ENCODE measurements at regions not wholly inside any gene's neighbourhood (a gene's known extent, or its start where the extent isn't known, plus 50 kb on each side); places are given as distances from the start of the nearest gene placed in this dataset.

GRCh38 chr13:61052175-61052574 is 363.5 kb downstream of the PCDH20 start:
- Histone ChIP-seq H3K36me3 (ENCODE audit: control insufficient read depth in 2 of 3, insufficient read depth in 3 of 3, low read length in 3 of 3) (no peaks in the 10 kb centered on the region), H3K27ac (ENCODE audit: low read depth in 2 of 2, low read length in 2 of 2) (no peak overlapping the region), H3K9me3 (ENCODE audit: control insufficient read depth in 2 of 3, insufficient read depth in 1 of 3, low read length in 3 of 3) (no peaks in the 10 kb centered on the region), H3K4me3 (ENCODE audit: low read length in 3 of 3) (no peak overlapping the region), H3K9ac (ENCODE audit: low read length in 3 of 3) (no peak overlapping the region), H3K27me3 (ENCODE audit: control insufficient read depth, insufficient read depth, low read length) (no peaks in the 10 kb centered on the region), H3K4me1 (ENCODE audit: control insufficient read depth in 2 of 3, insufficient read depth in 2 of 3, low read depth in 1 of 3, low read length in 3 of 3) (no peaks in the 10 kb centered on the region)
- TF ChIP-seq CTCF (IDR thresholded peaks at IDR 0.05; ENCODE audit: borderline replicate concordance, extremely low read depth, insufficient read depth), result no peak
- FAIRE-seq (no peak), DNase-seq (no peak)
- intact Hi-C loops (cut with DNase I), result no loop called here

- intact Hi-C loops (cut with DNase I), result no loop called here
- no peak overlapping the region for H3K9ac ChIP-seq (ENCODE audit: low read length in 3 of 3)
- H3K4me1 ChIP-seq (ENCODE audit: control insufficient read depth in 2 of 3, insufficient read depth in 2 of 3, low read depth in 1 of 3, low read length in 3 of 3), result no peaks in the 10 kb centered on the region
- no peaks in the 10 kb centered on the region for H3K36me3 ChIP-seq (ENCODE audit: control insufficient read depth in 2 of 3, insufficient read depth in 3 of 3, low read length in 3 of 3)
- FAIRE-seq (no peak), DNase-seq (no peak)
- no peaks in the 10 kb centered on the region for H3K9me3 ChIP-seq (ENCODE audit: control insufficient read depth in 2 of 3, insufficient read depth in 1 of 3, low read length in 3 of 3)
- H3K27me3 ChIP-seq (ENCODE audit: control insufficient read depth, insufficient read depth, low read length), result no peaks in the 10 kb centered on the region
- H3K27ac ChIP-seq (ENCODE audit: low read depth in 2 of 2, low read length in 2 of 2), result no peak overlapping the region
- no peak overlapping the region for H3K4me3 ChIP-seq (ENCODE audit: low read length in 3 of 3)
- TF ChIP-seq CTCF (IDR thresholded peaks at IDR 0.05; ENCODE audit: borderline replicate concordance, extremely low read depth, insufficient read depth), result no peak
Measured at GRCh38 chr13:61045251-61045650, 370.4 kb downstream of the PCDH20 start.

- TF ChIP-seq CTCF (IDR thresholded peaks at IDR 0.05; ENCODE audit: borderline replicate concordance, extremely low read depth, insufficient read depth), result no peak
- no peaks in the 10 kb centered on the region for H3K9me3 ChIP-seq (ENCODE audit: control insufficient read depth in 2 of 3, insufficient read depth in 1 of 3, low read length in 3 of 3)
- intact Hi-C loops (cut with DNase I), result no loop called here
- no peaks in the 10 kb centered on the region for H3K27me3 ChIP-seq (ENCODE audit: control insufficient read depth, insufficient read depth, low read length)
- DNase-seq (no peak), FAIRE-seq (no peak)
- no peak overlapping the region for H3K4me3 ChIP-seq (ENCODE audit: low read length in 3 of 3)
- H3K4me1 ChIP-seq (ENCODE audit: control insufficient read depth in 2 of 3, insufficient read depth in 2 of 3, low read depth in 1 of 3, low read length in 3 of 3), result no peaks in the 10 kb centered on the region
- no peaks in the 10 kb centered on the region for H3K36me3 ChIP-seq (ENCODE audit: control insufficient read depth in 2 of 3, insufficient read depth in 3 of 3, low read length in 3 of 3)
- no peak overlapping the region for H3K27ac ChIP-seq (ENCODE audit: low read depth in 2 of 2, low read length in 2 of 2)
- H3K9ac ChIP-seq (ENCODE audit: low read length in 3 of 3), result no peak overlapping the region
Measured at GRCh38 chr13:61040181-61040580, 375.5 kb downstream of the PCDH20 start.

- intact Hi-C loops (cut with DNase I), result no loop called here
Measured at GRCh38 chr13:61039302-61039701, 376.3 kb downstream of the PCDH20 start.

More at GRCh38 chr13:61039302-61039701, 376.3 kb downstream of the PCDH20 start:
- FAIRE-seq (no peak), DNase-seq (no peak)
- Histone ChIP-seq H3K9me3 (ENCODE audit: control insufficient read depth in 2 of 3, insufficient read depth in 1 of 3, low read length in 3 of 3) (no peaks in the 10 kb centered on the region), H3K27ac (ENCODE audit: low read depth in 2 of 2, low read length in 2 of 2) (no peak overlapping the region), H3K4me1 (ENCODE audit: control insufficient read depth in 2 of 3, insufficient read depth in 2 of 3, low read depth in 1 of 3, low read length in 3 of 3) (no peaks in the 10 kb centered on the region), H3K36me3 (ENCODE audit: control insufficient read depth in 2 of 3, insufficient read depth in 3 of 3, low read length in 3 of 3) (no peaks in the 10 kb centered on the region), H3K4me3 (ENCODE audit: low read length in 3 of 3) (no peak overlapping the region), H3K27me3 (ENCODE audit: control insufficient read depth, insufficient read depth, low read length) (no peaks in the 10 kb centered on the region), H3K9ac (ENCODE audit: low read length in 3 of 3) (no peak overlapping the region)
- no peak for TF ChIP-seq CTCF (IDR thresholded peaks at IDR 0.05; ENCODE audit: borderline replicate concordance, extremely low read depth, insufficient read depth)

Measured in kidney (tissue), 13 donors.